Naive thymus-derived CD4-positive, alpha-beta T cell (primary cell): ENCODE measurements at regions not wholly inside any gene's neighbourhood (a gene's known extent, or its start where the extent isn't known, plus 50 kb on each side); places are given as distances from the start of the nearest gene placed in this dataset.
"Not testable (repeated sequence)": the region's sequence is repeated elsewhere in the genome, so short reads cannot be mapped to it uniquely, and the experiment has no call there.

Experiments used
- ATAC-seq: fragments of 150-1000 bp; cut with Tn5 transposase; 2 replicates; pipeline ENCODE4 v1.10.0; 2021; ENCODE audit warnings: mild to moderate bottlenecking, moderate library complexity
- CTCF ChIA-PET: fragments of 350-600 bp; sonication (Branson Sonifier 250); formaldehyde crosslinking; loops from one replicate; lab custom pipeline; 2021; ENCODE audit warnings: antibody characterized with exemption; lab: Charles Lee
- POLR2A ChIA-PET: fragments of 350-600 bp; sonication (Branson Sonifier 250); formaldehyde crosslinking; loops from one replicate; lab custom pipeline; 2021; ENCODE audit warnings: antibody characterized with exemption, inconsistent platforms; lab: Charles Lee
- DNase-seq, 9 donors: peaks; one replicate each; pipeline versions ENCODE4 v3.0.0 to v3.0.0-alpha.2; 2020 to 2022; ENCODE audit warnings: mixed read lengths in 1 of 9
- H3K27ac ChIP-seq: one replicate; pipeline ENCODE4 v1.7.0; 2013; ENCODE audit warnings: mild to moderate bottlenecking, low read depth, low read length, moderate library complexity
- H3K27me3 ChIP-seq, 2 donors: one replicate each; pipeline ENCODE4 v1.7.0; 2013; ENCODE audit warnings: low read length in 2 of 2, mild to moderate bottlenecking in 2 of 2, moderate library complexity in 2 of 2; ENCODE audit not compliant: control insufficient read depth in 2 of 2, insufficient read depth in 2 of 2
- H3K36me3 ChIP-seq, 3 experiments: 1 replicate in 2 of 3; 2 replicates in 1 of 3; pipeline ENCODE4 v1.7.0; 2013; ENCODE audit warnings: low read length in 3 of 3, mild to moderate bottlenecking in 3 of 3, moderate library complexity in 1 of 3; ENCODE audit not compliant: insufficient read depth in 3 of 3, control insufficient read depth in 2 of 3
- H3K4me1 ChIP-seq, 2 donors: one replicate each; pipeline ENCODE4 v1.7.0; 2013; ENCODE audit warnings: low read length in 2 of 2, mild to moderate bottlenecking in 2 of 2, moderate library complexity in 1 of 2; ENCODE audit not compliant: control insufficient read depth in 2 of 2, insufficient read depth in 2 of 2
- H3K4me3 ChIP-seq: 2 replicates; pipeline ENCODE4 v1.7.0; 2013; ENCODE audit warnings: mild to moderate bottlenecking, low read length
- H3K9me3 ChIP-seq, 3 experiments: 1 replicate in 2 of 3; 2 replicates in 1 of 3; pipeline ENCODE4 v1.7.0; 2013; ENCODE audit warnings: low read length in 3 of 3; ENCODE audit not compliant: control insufficient read depth in 2 of 3
- H3K27ac Mint-ChIP-seq, 9 donors: one replicate each; pipeline ENCODE4 v1.8.0; 2020 to 2022; ENCODE audit warnings: mixed read lengths in 9 of 9, mild to moderate bottlenecking in 8 of 9, moderate library complexity in 5 of 9, inconsistent platforms in 2 of 9
- H3K27me3 Mint-ChIP-seq, 5 donors: one replicate each; pipeline ENCODE4 v1.8.0; 2021 to 2022; ENCODE audit warnings: mixed read lengths in 5 of 5, mild to moderate bottlenecking in 1 of 5
- H3K36me3 Mint-ChIP-seq, 5 donors: one replicate each; pipeline ENCODE4 v1.8.0; 2020 to 2022; ENCODE audit warnings: mixed read lengths in 5 of 5, mild to moderate bottlenecking in 3 of 5, inconsistent platforms in 1 of 5
- H3K4me1 Mint-ChIP-seq, 7 donors: one replicate each; pipeline ENCODE4 v1.8.0; 2020 to 2022; ENCODE audit warnings: mixed read lengths in 7 of 7, mild to moderate bottlenecking in 3 of 7, inconsistent platforms in 1 of 7
- H3K4me3 Mint-ChIP-seq, 10 donors: one replicate each; pipeline ENCODE4 v1.8.0; 2020 to 2022; ENCODE audit warnings: mild to moderate bottlenecking in 10 of 10, mixed read lengths in 10 of 10, moderate library complexity in 6 of 10, inconsistent platforms in 2 of 10
- H3K9me3 Mint-ChIP-seq, 11 donors: one replicate each; pipeline ENCODE4 v1.8.0; 2020 to 2022; ENCODE audit warnings: mixed read lengths in 11 of 11, mild to moderate bottlenecking in 4 of 11, inconsistent platforms in 1 of 11, moderate library complexity in 1 of 11
- intact Hi-C, 2 donors: fragments of 100-400 bp; cut with micrococcal nuclease; formaldehyde crosslinking; loops; one replicate each; pipeline ENCODE4 v1.15.1; 2023

DNA sequence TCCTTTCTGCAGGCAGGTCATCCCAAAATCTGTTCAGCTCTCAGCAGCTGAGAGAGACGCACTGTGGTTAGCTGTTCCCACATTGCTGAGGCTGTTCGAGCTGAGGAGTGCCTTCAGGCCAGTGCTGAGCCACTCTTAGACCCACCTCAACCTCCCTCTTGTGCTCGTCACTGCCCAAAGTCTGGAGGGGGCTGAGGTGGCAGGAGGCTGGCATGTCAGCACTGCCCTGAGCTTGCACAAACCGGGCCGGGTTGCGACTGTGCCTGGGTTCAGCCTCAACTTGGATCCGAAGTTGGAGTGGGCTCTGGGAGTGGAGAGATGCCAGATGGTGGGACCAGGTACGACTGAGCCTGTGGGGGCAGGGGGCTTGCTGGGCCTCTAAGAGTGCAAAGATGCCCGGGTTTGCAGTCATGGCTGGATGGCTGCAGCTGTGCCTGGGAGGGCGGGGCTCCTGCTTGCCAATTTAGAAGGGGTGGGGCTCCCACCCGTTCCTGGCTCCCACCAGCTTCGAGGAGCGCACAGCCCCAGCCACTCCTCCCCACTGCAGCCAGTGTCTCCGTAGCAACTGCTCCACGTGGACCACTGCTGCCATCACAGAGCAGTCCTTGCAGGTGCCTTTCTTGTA lies 1745.7 kb upstream of the TPTE start:
- H3K4me1 Mint-ChIP-seq, H3K27ac Mint-ChIP-seq, POLR2A ChIA-PET: not testable (repeated sequence)

DNA sequence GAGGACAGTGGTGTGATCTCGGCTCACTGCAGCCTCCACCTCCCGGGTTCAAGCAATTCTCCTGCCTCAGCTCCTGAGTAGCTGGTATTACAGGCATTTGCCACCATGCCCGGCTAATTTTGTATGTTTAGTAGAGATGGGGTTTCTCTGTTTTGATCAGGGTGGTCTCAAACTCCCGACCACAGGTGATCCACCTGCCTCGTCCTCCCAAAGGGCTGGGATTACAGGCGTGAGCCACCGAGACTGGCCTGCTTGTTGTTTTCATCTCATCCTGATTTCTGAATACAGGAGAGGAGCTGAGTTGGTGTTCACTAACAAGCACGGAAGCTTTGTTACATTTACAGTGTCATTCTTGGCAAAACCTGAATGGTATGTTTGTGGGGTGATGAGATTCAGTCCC lies 1744.1 kb upstream of the TPTE start:
- H3K36me3 Mint-ChIP-seq, H3K4me1 Mint-ChIP-seq, H3K36me3 ChIP-seq, H3K9me3 ChIP-seq, CTCF ChIA-PET, DNase-seq, POLR2A ChIA-PET, H3K4me3 Mint-ChIP-seq, H3K27ac ChIP-seq, H3K27ac Mint-ChIP-seq, ATAC-seq, intact Hi-C loops, H3K27me3 ChIP-seq, H3K27me3 Mint-ChIP-seq, H3K4me3 ChIP-seq, H3K4me1 ChIP-seq: not testable (repeated sequence)
- peaks cover 0 to 36% (median 11%) of the 10 kb centered on the region in 11 donors for H3K9me3 Mint-ChIP-seq

More for the DNA sequence above, 1745.7 kb upstream of the TPTE start:
- H3K27ac ChIP-seq, H3K27me3 ChIP-seq, H3K9me3 ChIP-seq, H3K4me3 ChIP-seq, CTCF ChIA-PET, H3K36me3 ChIP-seq, H3K27me3 Mint-ChIP-seq, intact Hi-C loops, H3K4me1 ChIP-seq, ATAC-seq, DNase-seq, H3K4me3 Mint-ChIP-seq: not testable (repeated sequence)
- H3K36me3 Mint-ChIP-seq, result peaks cover 0 to 13% (median 3%) of the 10 kb centered on the region in 5 donors
- peaks cover 0 to 39% (median 17%) of the 10 kb centered on the region in 11 donors for H3K9me3 Mint-ChIP-seq

DNA sequence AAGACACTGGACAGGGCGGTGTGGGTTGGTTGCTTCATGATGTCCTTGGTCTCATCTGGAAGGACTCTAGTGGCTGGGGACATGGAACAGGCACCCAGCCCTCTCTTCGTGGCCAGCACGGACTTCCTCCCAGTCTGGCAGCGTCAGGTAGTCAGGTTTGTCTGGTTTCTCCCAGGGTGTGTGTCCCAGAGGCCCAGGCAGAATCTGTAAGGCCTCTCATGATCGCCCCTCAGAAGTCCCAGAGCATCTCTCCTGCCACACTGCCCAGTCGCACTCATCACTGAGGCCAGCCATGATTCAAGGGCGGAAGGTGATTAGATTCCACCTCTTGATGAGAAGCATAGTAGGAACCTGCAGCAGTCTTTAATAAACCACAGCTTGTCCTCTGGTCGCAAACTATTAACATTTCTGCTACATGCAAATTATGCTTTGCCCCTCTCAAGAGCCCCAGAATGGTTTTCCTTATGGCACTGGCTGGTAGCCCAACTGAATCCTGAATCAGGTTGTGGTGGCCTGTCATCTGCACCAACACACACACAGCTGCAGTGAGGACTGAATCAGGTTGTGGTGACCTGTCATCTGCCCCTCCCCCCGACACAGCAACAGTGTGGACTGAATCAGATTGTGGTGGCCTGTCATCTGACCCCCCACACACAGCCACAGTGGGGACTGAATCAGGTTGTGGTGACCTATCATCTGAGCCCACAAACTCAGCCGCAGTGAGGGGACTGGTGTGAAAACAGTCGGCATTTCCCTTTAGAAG lies 1742.9 kb upstream of the TPTE start:
- H3K4me3 Mint-ChIP-seq, H3K27ac Mint-ChIP-seq, H3K27me3 Mint-ChIP-seq, H3K4me3 ChIP-seq, H3K9me3 ChIP-seq, CTCF ChIA-PET, H3K4me1 Mint-ChIP-seq, POLR2A ChIA-PET, H3K36me3 Mint-ChIP-seq, H3K4me1 ChIP-seq, ATAC-seq, intact Hi-C loops, H3K36me3 ChIP-seq, DNase-seq, H3K27ac ChIP-seq, H3K27me3 ChIP-seq: not testable (repeated sequence)
- H3K9me3 Mint-ChIP-seq, result peaks cover 0 to 32% (median 12%) of the 10 kb centered on the region in 11 donors

DNA sequence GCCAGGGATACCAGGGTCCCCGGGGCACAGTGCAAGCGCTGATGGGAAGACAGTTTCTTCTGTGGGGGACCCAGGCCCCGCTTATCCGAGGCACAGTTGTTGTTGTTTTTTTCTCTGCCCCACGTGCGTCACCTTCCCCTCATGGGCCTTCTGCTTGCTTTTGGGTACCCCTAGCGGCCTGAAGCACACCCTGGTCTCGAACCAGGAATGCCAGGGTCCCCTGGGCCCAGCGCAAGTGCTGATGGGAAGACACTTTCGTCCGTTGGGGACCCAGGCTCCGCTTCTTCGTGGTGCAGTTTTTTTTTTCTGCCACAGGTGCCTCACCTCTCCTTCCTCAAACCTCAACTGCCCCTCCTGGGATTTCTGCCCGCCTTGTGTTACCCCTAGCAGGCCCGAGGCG lies 1708.5 kb upstream of the TPTE start:
- CTCF ChIA-PET, H3K27me3 ChIP-seq, H3K4me1 Mint-ChIP-seq, POLR2A ChIA-PET, intact Hi-C loops, H3K4me3 Mint-ChIP-seq, H3K36me3 Mint-ChIP-seq, H3K4me1 ChIP-seq, DNase-seq, H3K4me3 ChIP-seq, H3K9me3 ChIP-seq, H3K36me3 ChIP-seq, H3K27me3 Mint-ChIP-seq, H3K9me3 Mint-ChIP-seq, H3K27ac ChIP-seq, H3K27ac Mint-ChIP-seq, ATAC-seq: not testable (repeated sequence)

DNA sequence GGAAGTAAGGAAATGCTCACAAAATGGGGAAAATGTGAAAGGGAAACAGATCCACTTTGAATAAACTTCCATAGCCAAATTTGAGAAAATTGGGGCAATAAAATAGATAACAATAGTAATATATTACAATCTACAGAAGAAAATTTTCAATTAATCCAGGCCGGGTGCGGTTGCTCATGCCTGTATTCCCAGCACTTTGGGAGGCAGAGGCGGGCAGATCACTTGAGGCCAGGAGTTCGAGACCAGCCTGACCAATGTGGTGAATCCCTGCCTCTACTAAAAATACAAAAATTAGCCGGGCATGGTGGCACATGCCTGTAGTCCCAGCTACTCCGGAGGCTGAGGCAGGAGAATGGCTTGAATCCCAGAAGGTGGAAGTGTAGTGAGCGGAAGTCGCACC lies 1687.1 kb upstream of the TPTE start:
- ATAC-seq, CTCF ChIA-PET, H3K4me1 ChIP-seq: not testable (repeated sequence)

More for the DNA sequence above, 1687.1 kb upstream of the TPTE start:
- H3K36me3 ChIP-seq, H3K9me3 ChIP-seq, H3K4me3 ChIP-seq, H3K4me1 Mint-ChIP-seq, DNase-seq, H3K27ac ChIP-seq, H3K36me3 Mint-ChIP-seq, H3K9me3 Mint-ChIP-seq, POLR2A ChIA-PET, H3K27me3 Mint-ChIP-seq, H3K27me3 ChIP-seq, H3K27ac Mint-ChIP-seq, intact Hi-C loops, H3K4me3 Mint-ChIP-seq: not testable (repeated sequence)
